Hepatocyte (in vitro differentiated cells): ENCODE measurements at regions not wholly inside any gene's neighbourhood (a gene's known extent, or its start where the extent isn't known, plus 50 kb on each side); places are given as distances from the start of the nearest gene placed in this dataset.

ENCODE experiments used
- DNase-seq: peaks from one replicate; pipeline ENCODE4 v3.0.0-alpha.2; 2016; ENCODE audit warnings: low spot score
- H2AFZ ChIP-seq: fragments of 200-600 bp; sonication (generic); 2 replicates; pipeline ENCODE4 v1.6.0; 2016; ENCODE audit warnings: antibody characterized with exemption, mild to moderate bottlenecking
- H3K27ac ChIP-seq: fragments of 200-600 bp; sonication (generic); 2 replicates; pipeline ENCODE4 v1.5.1; 2016; ENCODE audit warnings: mild to moderate bottlenecking
- H3K27me3 ChIP-seq: fragments of 200-600 bp; sonication (generic); 2 replicates; pipeline ENCODE4 v1.6.1; 2016
- H3K36me3 ChIP-seq: fragments of 200-600 bp; sonication (generic); replicated peaks from 2 replicates; pipeline ENCODE4 v1.5.1; 2016; ENCODE audit warnings: low read depth; ENCODE audit not compliant: insufficient read depth
- H3K4me1 ChIP-seq: fragments of 200-600 bp; sonication (generic); 2 replicates; pipeline ENCODE4 v1.5.1; 2016; ENCODE audit warnings: mild to moderate bottlenecking, moderate library complexity; ENCODE audit not compliant: insufficient read depth
- H3K4me2 ChIP-seq: fragments of 200-600 bp; sonication (generic); 2 replicates; pipeline ENCODE4 v1.6.0; 2016
- H3K4me3 ChIP-seq: fragments of 200-600 bp; sonication (generic); 2 replicates; pipeline ENCODE4 v1.5.1; 2016; ENCODE audit warnings: mild to moderate bottlenecking
- H3K79me2 ChIP-seq: fragments of 200-600 bp; sonication (generic); 2 replicates; pipeline ENCODE4 v1.6.0; 2017; ENCODE audit warnings: mild to moderate bottlenecking
- H3K9me2 ChIP-seq: fragments of 200-600 bp; sonication (generic); replicated peaks from 2 replicates; pipeline ENCODE4 v1.6.0; 2017; ENCODE audit warnings: mild to moderate bottlenecking; ENCODE audit not compliant: insufficient read depth
- H3K9me3 ChIP-seq: fragments of 200-600 bp; sonication (generic); 2 replicates; pipeline ENCODE4 v1.5.1; 2016; ENCODE audit warnings: low read depth, mild to moderate bottlenecking
- H4K20me1 ChIP-seq: fragments of 200-600 bp; sonication (generic); 2 replicates; pipeline ENCODE4 v1.6.0; 2016; ENCODE audit warnings: mild to moderate bottlenecking; ENCODE audit not compliant: insufficient read depth, poor library complexity, severe bottlenecking
- EZH2 ChIP-seq: fragments of 200-600 bp; sonication (generic); IDR thresholded peaks from 2 replicates; pipeline ENCODE4 v1.6.1; 2016; ENCODE audit warnings: antibody characterized with exemption, mild to moderate bottlenecking, borderline replicate concordance
- EZH2phosphoT487 ChIP-seq: fragments of 200-600 bp; sonication (generic); IDR thresholded peaks from one replicate; pipeline ENCODE4 v1.6.1; 2018; ENCODE audit warnings: antibody characterized with exemption, mild to moderate bottlenecking, low read depth, moderate library complexity; ENCODE audit not compliant: unreplicated experiment, severe bottlenecking
- WGBS: methylation state at CpG from one replicate; pipeline ENCODE4 v1.1.6; 2016; ENCODE audit warnings: low lambda C conversion rate; ENCODE audit errors: missing lambda C conversion rate; 5-methylcytosine and 5-hydroxymethylcytosine counted together
- TF ChIP-seq, protein P1 (sequence below): fragments of 200-600 bp; sonication (generic); IDR thresholded peaks from 2 replicates; pipeline ENCODE4 v1.5.1; 2016; ENCODE audit warnings: antibody characterized with exemption, mild to moderate bottlenecking; ENCODE audit not compliant: poor library complexity

- TF ChIP-seq EZH2phosphoT487 (no peak), EZH2 (no peak)
- TF ChIP-seq, protein P1, sequence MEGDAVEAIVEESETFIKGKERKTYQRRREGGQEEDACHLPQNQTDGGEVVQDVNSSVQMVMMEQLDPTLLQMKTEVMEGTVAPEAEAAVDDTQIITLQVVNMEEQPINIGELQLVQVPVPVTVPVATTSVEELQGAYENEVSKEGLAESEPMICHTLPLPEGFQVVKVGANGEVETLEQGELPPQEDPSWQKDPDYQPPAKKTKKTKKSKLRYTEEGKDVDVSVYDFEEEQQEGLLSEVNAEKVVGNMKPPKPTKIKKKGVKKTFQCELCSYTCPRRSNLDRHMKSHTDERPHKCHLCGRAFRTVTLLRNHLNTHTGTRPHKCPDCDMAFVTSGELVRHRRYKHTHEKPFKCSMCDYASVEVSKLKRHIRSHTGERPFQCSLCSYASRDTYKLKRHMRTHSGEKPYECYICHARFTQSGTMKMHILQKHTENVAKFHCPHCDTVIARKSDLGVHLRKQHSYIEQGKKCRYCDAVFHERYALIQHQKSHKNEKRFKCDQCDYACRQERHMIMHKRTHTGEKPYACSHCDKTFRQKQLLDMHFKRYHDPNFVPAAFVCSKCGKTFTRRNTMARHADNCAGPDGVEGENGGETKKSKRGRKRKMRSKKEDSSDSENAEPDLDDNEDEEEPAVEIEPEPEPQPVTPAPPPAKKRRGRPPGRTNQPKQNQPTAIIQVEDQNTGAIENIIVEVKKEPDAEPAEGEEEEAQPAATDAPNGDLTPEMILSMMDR = no peak
- Histone ChIP-seq H2AFZ (no peak overlapping the region), H4K20me1 (no peaks in the 10 kb centered on the region), H3K9me3 (no peaks in the 10 kb centered on the region), H3K4me2 (no peak overlapping the region), H3K9me2 (no peaks in the 10 kb centered on the region), H3K79me2 (no peaks in the 10 kb centered on the region), H3K4me3 (no peak overlapping the region), H3K4me1 (no peaks in the 10 kb centered on the region), H3K36me3 (no peaks in the 10 kb centered on the region), H3K27ac (no peak overlapping the region), H3K27me3 (no peaks in the 10 kb centered on the region)
- WGBS = 61% methylated on average over 5 of the region's 5 CpGs
- DNase-seq = no peak
Measured at GRCh38 chrX:10360116-10360515, 203.3 kb downstream of the CLCN4 start.

- Histone ChIP-seq H4K20me1 (no peaks in the 10 kb centered on the region), H3K27me3 (no peaks in the 10 kb centered on the region), H3K9me2 (no peaks in the 10 kb centered on the region), H2AFZ (no peak overlapping the region), H3K9me3 (no peaks in the 10 kb centered on the region), H3K4me1 (no peaks in the 10 kb centered on the region), H3K36me3 (no peaks in the 10 kb centered on the region), H3K4me2 (no peak overlapping the region), H3K4me3 (no peak overlapping the region), H3K27ac (no peak overlapping the region), H3K79me2 (no peaks in the 10 kb centered on the region)
- TF ChIP-seq EZH2 (no peak), EZH2phosphoT487 (no peak)
- TF ChIP-seq, protein P1 = no peak
- no peak for DNase-seq
- WGBS = 78% methylated on average over 5 of the region's 5 CpGs
Measured at GRCh38 chrX:10365532-10366265, 208.9 kb downstream of the CLCN4 start.

DNA sequence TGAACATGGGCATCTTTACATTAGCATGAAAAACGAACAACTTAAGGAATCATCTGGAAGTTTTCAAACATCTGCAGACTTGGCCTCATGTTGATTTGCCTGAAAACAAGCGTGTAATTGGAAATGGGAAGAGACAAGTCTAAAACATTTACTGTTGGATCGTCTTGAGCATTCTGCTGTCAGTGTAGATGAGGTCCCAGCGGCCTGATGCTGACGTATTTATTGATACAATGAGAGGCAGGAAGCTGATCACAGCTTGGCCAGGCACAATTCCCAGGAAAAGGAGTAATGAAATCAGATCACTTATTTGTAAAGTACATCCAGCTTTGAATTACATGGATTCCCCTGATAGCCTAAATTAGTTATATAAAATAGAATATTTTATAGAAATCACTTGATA, 210.6 kb downstream of the CLCN4 start:
- Histone ChIP-seq H3K9me3 (no peaks in the 10 kb centered on the region), H4K20me1 (no peaks in the 10 kb centered on the region), H3K4me1 (no peaks in the 10 kb centered on the region), H3K4me3 (no peak overlapping the region), H3K27ac (no peak overlapping the region), H3K27me3 (no peaks in the 10 kb centered on the region), H3K4me2 (no peak overlapping the region), H2AFZ (no peak overlapping the region), H3K36me3 (no peaks in the 10 kb centered on the region), H3K9me2 (no peaks in the 10 kb centered on the region), H3K79me2 (no peaks in the 10 kb centered on the region)
- TF ChIP-seq, protein P1 = no peak
- 57% methylated on average over 5 of the region's 5 CpGs for WGBS
- DNase-seq = no peak

DNA sequence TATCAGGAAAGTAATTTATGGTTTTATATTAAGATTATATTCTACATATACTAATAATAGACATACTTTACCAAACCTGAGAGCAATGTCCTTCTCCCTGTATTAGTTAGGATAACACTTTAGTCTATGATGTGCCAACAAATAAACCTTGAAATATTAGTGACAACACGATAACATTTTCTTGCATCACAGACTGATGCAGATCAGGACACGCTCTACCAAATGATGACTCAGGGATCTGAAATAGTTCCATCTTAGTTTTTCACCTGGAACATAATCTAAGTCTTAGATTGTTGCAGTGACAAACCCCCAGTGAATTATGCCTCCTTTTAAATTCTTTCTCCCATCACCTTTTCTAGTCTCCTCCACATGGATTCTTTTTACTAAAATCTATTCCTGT, 214.2 kb downstream of the CLCN4 start:
- TF ChIP-seq EZH2 (no peak), EZH2phosphoT487 (no peak)
- TF ChIP-seq, protein P1 = no peak
- H4K20me1 ChIP-seq = no peaks in the 10 kb centered on the region
- H3K36me3 ChIP-seq = no peaks in the 10 kb centered on the region
- no peaks in the 10 kb centered on the region for H3K27me3 ChIP-seq
- no peaks in the 10 kb centered on the region for H3K4me1 ChIP-seq
- no peaks in the 10 kb centered on the region for H3K79me2 ChIP-seq
- no peak overlapping the region for H3K27ac ChIP-seq
- WGBS = 64% methylated on average over 2 of the region's 2 CpGs
- no peak overlapping the region for H2AFZ ChIP-seq
- H3K9me3 ChIP-seq = no peaks in the 10 kb centered on the region
- no peak for DNase-seq
- no peak overlapping the region for H3K4me2 ChIP-seq
- no peaks in the 10 kb centered on the region for H3K9me2 ChIP-seq
- no peak overlapping the region for H3K4me3 ChIP-seq
